GM23248 (cell line): ENCODE measurements at regions not wholly inside any gene's neighbourhood (a gene's known extent, or its start where the extent isn't known, plus 50 kb on each side); places are given as distances from the start of the nearest gene placed in this dataset.
A peak's percentile ranks its signal among the peaks of the same experiment; 100 is the strongest.

Experiments used
- DNase-seq: peaks from one replicate; pipeline ENCODE4 v3.0.0-alpha.2; 2015
- H2AFZ ChIP-seq: fragments of 200-600 bp; sonication (generic); 2 replicates; pipeline ENCODE4 v1.6.1; 2016; ENCODE audit warnings: antibody characterized with exemption
- H3F3A ChIP-seq: fragments of 200-600 bp; sonication (generic); 2 replicates; pipeline ENCODE4 v1.6.1; 2016; ENCODE audit warnings: mild to moderate bottlenecking, antibody characterized with exemption, mixed run types; ENCODE audit not compliant: insufficient read depth
- H3K27ac ChIP-seq: fragments of 200-600 bp; sonication (generic); 2 replicates; pipeline ENCODE4 v1.5.1; 2016; ENCODE audit warnings: mild to moderate bottlenecking
- H3K27me3 ChIP-seq: fragments of 200-600 bp; sonication (generic); replicated peaks from 2 replicates; pipeline ENCODE4 v1.6.1; 2016; ENCODE audit warnings: mild to moderate bottlenecking; ENCODE audit not compliant: insufficient read depth
- H3K36me3 ChIP-seq: fragments of 200-600 bp; sonication (generic); 2 replicates; pipeline ENCODE4 v1.6.1; 2016; ENCODE audit warnings: low read depth, mild to moderate bottlenecking
- H3K4me1 ChIP-seq: fragments of 200-600 bp; sonication (generic); 2 replicates; pipeline ENCODE4 v1.6.1; 2016; ENCODE audit warnings: mild to moderate bottlenecking; ENCODE audit not compliant: insufficient read depth
- H3K4me2 ChIP-seq: fragments of 200-600 bp; sonication (generic); one replicate; pipeline ENCODE4 v1.6.1; 2016; ENCODE audit warnings: mild to moderate bottlenecking; ENCODE audit not compliant: unreplicated experiment
- H3K4me3 ChIP-seq: fragments of 200-600 bp; sonication (generic); 2 replicates; pipeline ENCODE4 v1.5.1; 2016; ENCODE audit warnings: mild to moderate bottlenecking
- H3K79me2 ChIP-seq: fragments of 200-600 bp; sonication (generic); 2 replicates; pipeline ENCODE4 v1.6.1; 2016; ENCODE audit warnings: mild to moderate bottlenecking; ENCODE audit not compliant: insufficient read depth
- H3K9ac ChIP-seq: fragments of 200-600 bp; sonication (generic); 2 replicates; pipeline ENCODE4 v1.6.1; 2016; ENCODE audit warnings: mild to moderate bottlenecking
- H3K9me2 ChIP-seq: fragments of 200-600 bp; sonication (generic); 2 replicates; pipeline ENCODE4 v1.6.1; 2016; ENCODE audit warnings: mixed run types, mild to moderate bottlenecking, moderate library complexity; ENCODE audit not compliant: insufficient read depth
- H3K9me3 ChIP-seq: fragments of 200-600 bp; sonication (generic); one replicate; pipeline ENCODE4 v1.6.1; 2017; ENCODE audit warnings: low read depth
- H4K20me1 ChIP-seq: fragments of 200-600 bp; sonication (generic); 2 replicates; pipeline ENCODE4 v1.6.0; 2016; ENCODE audit not compliant: insufficient read depth
- EZH2 ChIP-seq: fragments of 200-600 bp; sonication (generic); IDR thresholded peaks from 2 replicates; pipeline ENCODE4 v1.6.1; 2018; ENCODE audit warnings: antibody characterized with exemption, mild to moderate bottlenecking; ENCODE audit not compliant: insufficient read depth, poor library complexity, severe bottlenecking
- EZH2phosphoT487 ChIP-seq: fragments of 200-600 bp; sonication (generic); IDR thresholded peaks from 2 replicates; pipeline ENCODE4 v1.6.1; 2018; ENCODE audit warnings: antibody characterized with exemption, moderate library complexity, mild to moderate bottlenecking, low read depth; ENCODE audit not compliant: insufficient read depth
- WGBS, 2 experiments: methylation state at CpG; one replicate each; pipeline ENCODE4 v1.1.6; 2015 to 2017; ENCODE audit warnings: low lambda C conversion rate in 2 of 2, low coverage in 1 of 2; ENCODE audit errors: missing lambda C conversion rate in 2 of 2; 5-methylcytosine and 5-hydroxymethylcytosine counted together
- in situ Hi-C: fragments of 300-500 bp; cut with MboI; formaldehyde crosslinking; loops from 2 replicates; pipeline ENCODE4 v1.15.0; 2020

DNA sequence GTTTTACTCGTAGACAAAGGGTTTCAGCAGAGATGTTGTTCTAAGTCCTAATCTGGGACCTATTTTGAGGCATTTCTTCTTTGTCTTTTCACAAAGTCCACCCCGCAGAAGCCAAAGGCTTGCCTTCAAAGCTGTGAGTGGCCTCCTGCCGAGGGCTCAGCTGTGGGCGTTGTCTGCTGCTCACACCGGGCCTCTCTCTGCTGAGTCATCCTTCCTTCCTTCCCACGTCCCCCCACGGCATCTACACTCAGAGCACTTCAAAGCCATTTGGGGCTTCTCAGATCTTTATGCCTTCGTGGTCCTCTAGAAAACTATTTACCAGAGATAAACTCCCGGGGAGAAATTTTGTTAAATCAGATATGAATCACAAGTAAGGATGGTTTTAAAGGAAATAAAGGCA, 115.9 kb upstream of the TMPO start:
- no peaks in the 10 kb centered on the region for H4K20me1 ChIP-seq
- H3K4me1 ChIP-seq = peaks cover 14% of the 10 kb centered on the region
- in situ Hi-C loops = loop anchor here (25.0 kb wide), 1 partner anchor 1812 kb away; no protein-coding TSS in a partner anchor
- H3K4me3 ChIP-seq = no peak overlapping the region
- H3K9me2 ChIP-seq = no peaks in the 10 kb centered on the region
- H3K4me2 ChIP-seq = peak overlapping the region; percentile 63
- 14 to 18% methylated on average over 9 of the region's 9 CpGs for WGBS, 2 experiments
- H3K27ac ChIP-seq = no peak overlapping the region
- TF ChIP-seq EZH2phosphoT487 (no peak), EZH2 (no peak)
- H3F3A ChIP-seq = no peaks in the 10 kb centered on the region
- no peaks in the 10 kb centered on the region for H3K9me3 ChIP-seq
- peak; percentile 87 for DNase-seq
- H3K9ac ChIP-seq = no peak overlapping the region
- H2AFZ ChIP-seq = peak overlapping the region; percentile 68
- H3K79me2 ChIP-seq = no peaks in the 10 kb centered on the region
- H3K36me3 ChIP-seq = no peaks in the 10 kb centered on the region
- H3K27me3 ChIP-seq = 0 out of 2 replicates have a peak, but pooled peaks cover 5% of the 10 kb centered on the region

DNA sequence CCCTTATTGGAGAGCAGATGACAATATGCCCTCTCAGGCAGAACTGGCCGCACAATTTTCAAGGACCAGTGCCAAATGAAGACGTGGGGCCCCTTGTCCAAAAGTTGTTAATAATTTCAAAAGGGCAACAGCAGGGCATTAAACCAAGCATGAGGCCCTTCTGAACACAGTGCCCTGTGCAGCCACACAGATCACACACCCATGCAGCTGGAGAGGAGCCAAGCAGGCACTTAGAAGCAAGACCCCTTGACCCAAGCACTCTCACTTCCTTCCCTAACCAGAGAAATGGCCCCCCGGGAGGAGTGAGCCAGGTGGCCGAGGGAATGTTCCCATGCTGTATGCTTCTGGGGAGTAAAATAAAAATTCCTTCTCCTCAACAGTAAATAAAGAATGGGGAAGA, 114.0 kb upstream of the TMPO start:
- in situ Hi-C loops = no loop called here
- WGBS, 2 experiments = 66 to 71% methylated on average over 4 of the region's 4 CpGs

DNA sequence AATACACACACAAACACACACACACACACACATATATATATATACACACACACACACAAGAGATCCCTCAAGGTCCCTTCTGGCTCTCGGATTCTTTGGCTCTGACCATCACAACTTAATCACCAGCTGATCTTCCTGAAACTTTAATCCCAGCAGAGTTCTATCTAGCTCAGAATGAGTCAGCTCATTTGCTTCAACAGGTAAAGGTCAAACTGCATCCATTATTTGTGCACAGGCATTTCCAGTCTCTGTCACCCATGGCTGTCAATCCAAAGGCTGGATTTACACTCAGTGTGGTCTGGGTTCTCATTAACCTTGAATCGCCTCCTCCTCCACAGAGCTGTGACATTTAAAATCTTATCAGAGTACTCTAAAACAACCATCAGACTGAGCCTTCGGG, 113.3 kb upstream of the TMPO start:
- Histone ChIP-seq H3K9me2 (no peaks in the 10 kb centered on the region), H3K27ac (no peak overlapping the region), H3K27me3 (no peaks in the 10 kb centered on the region), H3K4me3 (no peak overlapping the region), H3K9me3 (no peaks in the 10 kb centered on the region), H2AFZ (no peak overlapping the region), H3K4me2 (no peak overlapping the region), H3K4me1 (peaks cover 13% of the 10 kb centered on the region), H3K9ac (no peak overlapping the region), H4K20me1 (no peaks in the 10 kb centered on the region), H3F3A (no peaks in the 10 kb centered on the region), H3K79me2 (no peaks in the 10 kb centered on the region), H3K36me3 (no peaks in the 10 kb centered on the region)
- no peak for DNase-seq
- TF ChIP-seq EZH2 = no peak
- TF ChIP-seq EZH2phosphoT487 = no peak
- WGBS, 2 experiments = 78% methylated on average over 3 of the region's 3 CpGs
- in situ Hi-C loops = no loop called here

More for the DNA sequence above, 114.0 kb upstream of the TMPO start:
- DNase-seq = no peak
- H2AFZ ChIP-seq = no peak overlapping the region
- H3K9me2 ChIP-seq = no peaks in the 10 kb centered on the region
- H3K79me2 ChIP-seq = no peaks in the 10 kb centered on the region
- no peak overlapping the region for H3K9ac ChIP-seq
- H3F3A ChIP-seq = no peaks in the 10 kb centered on the region
- H3K4me3 ChIP-seq = no peak overlapping the region
- no peaks in the 10 kb centered on the region for H4K20me1 ChIP-seq
- H3K9me3 ChIP-seq = no peaks in the 10 kb centered on the region
- no peaks in the 10 kb centered on the region for H3K36me3 ChIP-seq
- no peak overlapping the region for H3K4me2 ChIP-seq
- H3K4me1 ChIP-seq = peaks cover 14% of the 10 kb centered on the region
- no peaks in the 10 kb centered on the region for H3K27me3 ChIP-seq
- H3K27ac ChIP-seq = no peak overlapping the region
- TF ChIP-seq EZH2phosphoT487 (no peak), EZH2 (no peak)

DNA sequence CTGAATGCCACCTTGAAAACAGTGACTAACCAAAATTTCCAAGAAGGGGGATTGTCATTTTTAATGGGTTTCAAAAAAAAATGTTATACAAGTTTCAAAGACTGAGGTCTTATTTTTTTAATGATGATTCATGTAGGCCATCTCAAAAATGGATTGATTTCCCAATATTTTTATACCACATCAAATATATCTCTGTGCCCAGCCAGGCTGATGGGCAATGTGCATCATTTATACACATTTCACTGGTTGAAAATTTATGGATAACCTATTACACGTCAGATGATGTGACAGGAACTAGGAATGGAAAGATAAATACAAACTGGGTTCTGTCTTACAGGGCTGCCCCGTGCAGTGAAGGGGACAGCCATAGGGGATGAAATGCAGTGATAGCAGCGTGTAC, 112.7 kb upstream of the TMPO start:
- no peaks in the 10 kb centered on the region for H3K79me2 ChIP-seq
- no peaks in the 10 kb centered on the region for H3K9me3 ChIP-seq
- peaks cover 10% of the 10 kb centered on the region for H3K4me1 ChIP-seq
- H3K9me2 ChIP-seq = no peaks in the 10 kb centered on the region
- H4K20me1 ChIP-seq = no peaks in the 10 kb centered on the region
- in situ Hi-C loops = no loop called here
- TF ChIP-seq EZH2phosphoT487 (no peak), EZH2 (no peak)
- H3K36me3 ChIP-seq = no peaks in the 10 kb centered on the region
- H3F3A ChIP-seq = no peaks in the 10 kb centered on the region
- no peak for DNase-seq
- H2AFZ ChIP-seq = no peak overlapping the region
- H3K27ac ChIP-seq = no peak overlapping the region
- no peak overlapping the region for H3K9ac ChIP-seq
- H3K27me3 ChIP-seq = no peaks in the 10 kb centered on the region
- no peak overlapping the region for H3K4me3 ChIP-seq
- WGBS, 2 experiments = 82 to 92% methylated on average over 3 of the region's 3 CpGs
- no peak overlapping the region for H3K4me2 ChIP-seq

DNA sequence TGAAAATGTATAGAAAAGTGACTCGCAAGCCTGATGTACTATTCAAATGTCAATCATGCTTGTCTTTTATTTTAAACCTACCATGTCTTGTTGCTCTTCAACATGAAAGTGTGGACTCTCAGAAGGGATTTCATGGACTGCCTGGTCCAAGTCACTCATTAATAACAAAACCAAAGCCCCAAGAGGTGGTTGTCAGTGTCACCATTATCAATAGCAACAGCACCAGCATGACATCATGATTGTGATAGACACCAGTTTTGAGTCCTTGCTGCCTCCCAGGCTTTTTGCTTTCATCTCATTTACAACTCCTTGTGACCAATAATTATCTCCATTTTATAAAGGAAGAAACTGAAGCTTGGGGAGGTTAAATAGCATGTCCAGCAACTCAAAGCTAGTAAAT, 112.0 kb upstream of the TMPO start:
- no peak overlapping the region for H3K4me2 ChIP-seq
- TF ChIP-seq EZH2phosphoT487 = no peak
- H2AFZ ChIP-seq = no peak overlapping the region
- no peak overlapping the region for H3K4me3 ChIP-seq
- H3F3A ChIP-seq = no peaks in the 10 kb centered on the region
- no peaks in the 10 kb centered on the region for H3K79me2 ChIP-seq
- H4K20me1 ChIP-seq = no peaks in the 10 kb centered on the region
- H3K9ac ChIP-seq = no peak overlapping the region
- peaks cover 10% of the 10 kb centered on the region for H3K4me1 ChIP-seq
- H3K27ac ChIP-seq = no peak overlapping the region
- no peaks in the 10 kb centered on the region for H3K36me3 ChIP-seq
- 91 to 94% methylated on average over 1 of the region's 1 CpG for WGBS, 2 experiments
- in situ Hi-C loops = no loop called here
- no peaks in the 10 kb centered on the region for H3K9me3 ChIP-seq
- H3K9me2 ChIP-seq = no peaks in the 10 kb centered on the region
- DNase-seq = no peak
- H3K27me3 ChIP-seq = no peaks in the 10 kb centered on the region
